GM23338 (cell line): ENCODE measurements at regions not wholly inside any gene's neighbourhood (a gene's known extent, or its start where the extent isn't known, plus 50 kb on each side); places are given as distances from the start of the nearest gene placed in this dataset.

Experiments used
- ATAC-seq: fragments of 200-7000 bp; cut with Tn5 transposase; 3 replicates; pipeline ENCODE4 v1.9.1; 2020
- DNase-seq: peaks from one replicate; pipeline ENCODE4 v3.0.0-alpha.2; 2015; ENCODE audit warnings: low spot score
- H2AFZ ChIP-seq: fragments of 200-600 bp; sonication (generic); 2 replicates; pipeline ENCODE4 v1.8.0; 2016; ENCODE audit warnings: antibody characterized with exemption, mild to moderate bottlenecking, moderate library complexity
- H3F3A ChIP-seq: fragments of 200-600 bp; sonication (generic); replicated peaks from 2 replicates; pipeline ENCODE4 v1.8.0; 2017; ENCODE audit warnings: antibody characterized with exemption, mixed run types, low read depth
- H3K27ac ChIP-seq: fragments of 200-600 bp; sonication (generic); 2 replicates; pipeline ENCODE4 v1.6.1; 2016; ENCODE audit warnings: low read depth
- H3K27me3 ChIP-seq: fragments of 200-600 bp; sonication (generic); 2 replicates; pipeline ENCODE4 v1.8.0; 2016; ENCODE audit warnings: mild to moderate bottlenecking, mixed run types, moderate library complexity; ENCODE audit not compliant: insufficient read depth
- H3K36me3 ChIP-seq: fragments of 200-600 bp; sonication (generic); 2 replicates; pipeline ENCODE4 v1.8.0; 2016; ENCODE audit warnings: mild to moderate bottlenecking; ENCODE audit not compliant: insufficient read depth
- H3K4me1 ChIP-seq: fragments of 200-600 bp; sonication (generic); 2 replicates; pipeline ENCODE4 v1.8.0; 2016; ENCODE audit warnings: mild to moderate bottlenecking, moderate library complexity; ENCODE audit not compliant: insufficient read depth
- H3K4me2 ChIP-seq: fragments of 200-600 bp; sonication (generic); 2 replicates; pipeline ENCODE4 v1.7.1; 2017; ENCODE audit warnings: mixed run types
- H3K4me3 ChIP-seq: fragments of 200-600 bp; sonication (generic); 2 replicates; pipeline ENCODE4 v1.6.1; 2016; ENCODE audit warnings: mixed run types
- H3K79me2 ChIP-seq: fragments of 200-600 bp; sonication (generic); replicated peaks from 2 replicates; pipeline ENCODE4 v1.8.0; 2017; ENCODE audit warnings: mild to moderate bottlenecking; ENCODE audit not compliant: insufficient read depth
- H3K9me2 ChIP-seq: fragments of 200-600 bp; sonication (generic); 2 replicates; pipeline ENCODE4 v1.8.0; 2017; ENCODE audit not compliant: insufficient read depth
- H4K20me1 ChIP-seq: fragments of 200-600 bp; sonication (generic); replicated peaks from 2 replicates; pipeline ENCODE4 v1.8.0; 2017; ENCODE audit warnings: mild to moderate bottlenecking; ENCODE audit not compliant: insufficient read depth
- H3K27ac Mint-ChIP-seq: 2 replicates; pipeline ENCODE4 v1.8.0; 2020; ENCODE audit warnings: inconsistent platforms, mild to moderate bottlenecking, moderate library complexity, mixed read lengths
- H3K27me3 Mint-ChIP-seq: 3 replicates; pipeline ENCODE4 v1.8.0; 2022; ENCODE audit warnings: low read depth, mild to moderate bottlenecking, moderate library complexity, mixed read lengths, inconsistent platforms; ENCODE audit not compliant: insufficient read depth, poor library complexity
- H3K36me3 Mint-ChIP-seq: 3 replicates; pipeline ENCODE4 v1.8.0; 2021; ENCODE audit warnings: low read depth, mild to moderate bottlenecking, inconsistent platforms, moderate library complexity, mixed read lengths
- H3K4me1 Mint-ChIP-seq: 3 replicates; pipeline ENCODE4 v1.8.0; 2020; ENCODE audit warnings: mild to moderate bottlenecking, inconsistent platforms, mixed read lengths
- H3K4me3 Mint-ChIP-seq: 3 replicates; pipeline ENCODE4 v1.8.0; 2021; ENCODE audit warnings: moderate library complexity, mild to moderate bottlenecking, inconsistent platforms, mixed read lengths
- H3K9me3 Mint-ChIP-seq: 3 replicates; pipeline ENCODE4 v1.8.0; 2020; ENCODE audit warnings: moderate library complexity, mild to moderate bottlenecking, inconsistent platforms, mixed read lengths
- CREB1 ChIP-seq: fragments of 250-450 bp; sonication (Bioruptor Pico); IDR thresholded peaks from 2 replicates; pipeline ENCODE4 v1.5.0; 2020; ENCODE audit warnings: low read depth, mild to moderate bottlenecking, moderate library complexity
- CTCF ChIP-seq, 2 experiments: fragments of 200-600 bp in 1 of 2; sonication (generic) in 1 of 2; conservative IDR thresholded peaks; 2 replicates each; pipeline versions ENCODE4 v1.5.1 to v1.6.1; 2016 to 2017; ENCODE audit warnings: antibody characterized with exemption in 2 of 2, low read depth in 2 of 2, mild to moderate bottlenecking in 2 of 2, moderate library complexity in 1 of 2
- EZH2phosphoT487 ChIP-seq: fragments of 200-600 bp; sonication (generic); IDR thresholded peaks from one replicate; pipeline ENCODE4 v1.8.1; 2018; ENCODE audit warnings: antibody characterized with exemption; ENCODE audit not compliant: unreplicated experiment
- NANOG ChIP-seq: IDR thresholded peaks from 2 replicates; pipeline ENCODE4 v1.6.1; 2016; ENCODE audit warnings: antibody characterized with exemption, borderline replicate concordance
- POLR2AphosphoS5 ChIP-seq: IDR thresholded peaks from 2 replicates; pipeline ENCODE4 v1.6.1; 2016; ENCODE audit warnings: antibody characterized with exemption, low read depth
- STAT1 ChIP-seq: IDR thresholded peaks from one replicate; pipeline ENCODE4 v1.6.1; 2016; ENCODE audit warnings: antibody characterized with exemption; ENCODE audit not compliant: unreplicated experiment
- ZNF114 ChIP-seq: fragments of 250-450 bp; sonication (Bioruptor Pico); IDR thresholded peaks from 2 replicates; pipeline ENCODE4 v1.5.0; 2020; ENCODE audit warnings: mild to moderate bottlenecking, moderate library complexity
- ZNF331 ChIP-seq: fragments of 250-450 bp; sonication (Bioruptor Pico); IDR thresholded peaks from 2 replicates; pipeline ENCODE4 v1.5.0; 2020; ENCODE audit warnings: low read depth, mild to moderate bottlenecking, moderate library complexity
- TF ChIP-seq, protein P1 (sequence below): IDR thresholded peaks from 2 replicates; pipeline ENCODE4 v1.6.1; 2016; ENCODE audit warnings: antibody characterized with exemption
- TF ChIP-seq, protein P2 (sequence below): fragments of 250-450 bp; sonication (Bioruptor Pico); IDR thresholded peaks from 2 replicates; pipeline ENCODE4 v1.5.0; 2020; ENCODE audit warnings: mild to moderate bottlenecking, moderate library complexity
- TF ChIP-seq, protein P3 (sequence below): IDR thresholded peaks from one replicate; pipeline ENCODE4 v1.6.1; 2018; ENCODE audit warnings: antibody characterized with exemption; ENCODE audit not compliant: unreplicated experiment

GRCh38 chr16:65816556-65816955, 549.9 kb upstream of the CDH5 start (continued):
- TF ChIP-seq ZNF114 (no peak), ZNF331 (CRISPR knock-in tag) (no peak), CREB1 (no peak), POLR2AphosphoS5 (no peak)
- TF ChIP-seq, protein P1, sequence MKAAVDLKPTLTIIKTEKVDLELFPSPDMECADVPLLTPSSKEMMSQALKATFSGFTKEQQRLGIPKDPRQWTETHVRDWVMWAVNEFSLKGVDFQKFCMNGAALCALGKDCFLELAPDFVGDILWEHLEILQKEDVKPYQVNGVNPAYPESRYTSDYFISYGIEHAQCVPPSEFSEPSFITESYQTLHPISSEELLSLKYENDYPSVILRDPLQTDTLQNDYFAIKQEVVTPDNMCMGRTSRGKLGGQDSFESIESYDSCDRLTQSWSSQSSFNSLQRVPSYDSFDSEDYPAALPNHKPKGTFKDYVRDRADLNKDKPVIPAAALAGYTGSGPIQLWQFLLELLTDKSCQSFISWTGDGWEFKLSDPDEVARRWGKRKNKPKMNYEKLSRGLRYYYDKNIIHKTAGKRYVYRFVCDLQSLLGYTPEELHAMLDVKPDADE: no peak
- TF ChIP-seq, protein P2, sequence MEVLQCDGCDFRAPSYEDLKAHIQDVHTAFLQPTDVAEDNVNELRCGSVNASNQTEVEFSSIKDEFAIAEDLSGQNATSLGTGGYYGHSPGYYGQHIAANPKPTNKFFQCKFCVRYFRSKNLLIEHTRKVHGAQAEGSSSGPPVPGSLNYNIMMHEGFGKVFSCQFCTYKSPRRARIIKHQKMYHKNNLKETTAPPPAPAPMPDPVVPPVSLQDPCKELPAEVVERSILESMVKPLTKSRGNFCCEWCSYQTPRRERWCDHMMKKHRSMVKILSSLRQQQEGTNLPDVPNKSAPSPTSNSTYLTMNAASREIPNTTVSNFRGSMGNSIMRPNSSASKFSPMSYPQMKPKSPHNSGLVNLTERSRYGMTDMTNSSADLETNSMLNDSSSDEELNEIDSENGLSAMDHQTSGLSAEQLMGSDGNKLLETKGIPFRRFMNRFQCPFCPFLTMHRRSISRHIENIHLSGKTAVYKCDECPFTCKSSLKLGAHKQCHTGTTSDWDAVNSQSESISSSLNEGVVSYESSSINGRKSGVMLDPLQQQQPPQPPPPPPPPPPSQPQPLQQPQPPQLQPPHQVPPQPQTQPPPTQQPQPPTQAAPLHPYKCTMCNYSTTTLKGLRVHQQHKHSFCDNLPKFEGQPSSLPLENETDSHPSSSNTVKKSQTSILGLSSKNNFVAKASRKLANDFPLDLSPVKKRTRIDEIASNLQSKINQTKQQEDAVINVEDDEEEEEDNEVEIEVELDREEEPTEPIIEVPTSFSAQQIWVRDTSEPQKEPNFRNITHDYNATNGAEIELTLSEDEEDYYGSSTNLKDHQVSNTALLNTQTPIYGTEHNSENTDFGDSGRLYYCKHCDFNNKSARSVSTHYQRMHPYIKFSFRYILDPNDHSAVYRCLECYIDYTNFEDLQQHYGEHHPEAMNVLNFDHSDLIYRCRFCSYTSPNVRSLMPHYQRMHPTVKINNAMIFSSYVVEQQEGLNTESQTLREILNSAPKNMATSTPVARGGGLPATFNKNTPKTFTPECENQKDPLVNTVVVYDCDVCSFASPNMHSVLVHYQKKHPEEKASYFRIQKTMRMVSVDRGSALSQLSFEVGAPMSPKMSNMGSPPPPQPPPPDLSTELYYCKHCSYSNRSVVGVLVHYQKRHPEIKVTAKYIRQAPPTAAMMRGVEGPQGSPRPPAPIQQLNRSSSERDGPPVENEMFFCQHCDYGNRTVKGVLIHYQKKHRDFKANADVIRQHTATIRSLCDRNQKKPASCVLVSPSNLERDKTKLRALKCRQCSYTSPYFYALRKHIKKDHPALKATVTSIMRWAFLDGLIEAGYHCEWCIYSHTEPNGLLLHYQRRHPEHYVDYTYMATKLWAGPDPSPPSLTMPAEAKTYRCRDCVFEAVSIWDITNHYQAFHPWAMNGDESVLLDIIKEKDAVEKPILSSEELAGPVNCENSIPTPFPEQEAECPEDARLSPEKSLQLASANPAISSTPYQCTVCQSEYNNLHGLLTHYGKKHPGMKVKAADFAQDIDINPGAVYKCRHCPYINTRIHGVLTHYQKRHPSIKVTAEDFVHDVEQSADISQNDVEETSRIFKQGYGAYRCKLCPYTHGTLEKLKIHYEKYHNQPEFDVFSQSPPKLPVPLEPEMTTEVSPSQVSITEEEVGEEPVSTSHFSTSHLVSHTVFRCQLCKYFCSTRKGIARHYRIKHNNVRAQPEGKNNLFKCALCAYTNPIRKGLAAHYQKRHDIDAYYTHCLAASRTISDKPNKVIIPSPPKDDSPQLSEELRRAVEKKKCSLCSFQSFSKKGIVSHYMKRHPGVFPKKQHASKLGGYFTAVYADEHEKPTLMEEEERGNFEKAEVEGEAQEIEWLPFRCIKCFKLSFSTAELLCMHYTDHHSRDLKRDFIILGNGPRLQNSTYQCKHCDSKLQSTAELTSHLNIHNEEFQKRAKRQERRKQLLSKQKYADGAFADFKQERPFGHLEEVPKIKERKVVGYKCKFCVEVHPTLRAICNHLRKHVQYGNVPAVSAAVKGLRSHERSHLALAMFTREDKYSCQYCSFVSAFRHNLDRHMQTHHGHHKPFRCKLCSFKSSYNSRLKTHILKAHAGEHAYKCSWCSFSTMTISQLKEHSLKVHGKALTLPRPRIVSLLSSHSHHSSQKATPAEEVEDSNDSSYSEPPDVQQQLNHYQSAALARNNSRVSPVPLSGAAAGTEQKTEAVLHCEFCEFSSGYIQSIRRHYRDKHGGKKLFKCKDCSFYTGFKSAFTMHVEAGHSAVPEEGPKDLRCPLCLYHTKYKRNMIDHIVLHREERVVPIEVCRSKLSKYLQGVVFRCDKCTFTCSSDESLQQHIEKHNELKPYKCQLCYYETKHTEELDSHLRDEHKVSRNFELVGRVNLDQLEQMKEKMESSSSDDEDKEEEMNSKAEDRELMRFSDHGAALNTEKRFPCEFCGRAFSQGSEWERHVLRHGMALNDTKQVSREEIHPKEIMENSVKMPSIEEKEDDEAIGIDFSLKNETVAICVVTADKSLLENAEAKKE (CRISPR knock-in tag): no peak

GRCh38 chr16:65815707-65816106, 550.8 kb upstream of the CDH5 start:
- Histone ChIP-seq H3K36me3 (no peaks in the 10 kb centered on the region), H3K27me3 (no peaks in the 10 kb centered on the region), H3K4me3 (no peak overlapping the region), H3K4me1 (peaks cover 18% of the 10 kb centered on the region), H2AFZ (no peak overlapping the region), H3F3A (no peaks in the 10 kb centered on the region), H3K27ac (no peak overlapping the region), H3K79me2 (no peaks in the 10 kb centered on the region), H3K9me2 (0 out of 2 replicates have a peak, but pooled peaks cover 2% of the 10 kb centered on the region), H4K20me1 (no peaks in the 10 kb centered on the region), H3K4me2 (no peak overlapping the region)
- H3K4me3 Mint-ChIP-seq: no peak overlapping the region
- DNase-seq (no peak), ATAC-seq (no peak)
- H3K9me3 Mint-ChIP-seq: no peaks in the 10 kb centered on the region
- H3K27me3 Mint-ChIP-seq: no peaks in the 10 kb centered on the region
- H3K4me1 Mint-ChIP-seq: peaks cover 21% of the 10 kb centered on the region
- no peaks in the 10 kb centered on the region for H3K36me3 Mint-ChIP-seq
- H3K27ac Mint-ChIP-seq: no peak overlapping the region
- TF ChIP-seq STAT1 (no peak), EZH2phosphoT487 (no peak), CREB1 (no peak), ZNF331 (CRISPR knock-in tag) (no peak), NANOG (no peak), POLR2AphosphoS5 (no peak), CTCF (conservative IDR thresholded peaks at IDR 0.05; ENCODE audit: low read depth in 2 of 2) (no peak), ZNF114 (no peak)
- TF ChIP-seq, protein P3, sequence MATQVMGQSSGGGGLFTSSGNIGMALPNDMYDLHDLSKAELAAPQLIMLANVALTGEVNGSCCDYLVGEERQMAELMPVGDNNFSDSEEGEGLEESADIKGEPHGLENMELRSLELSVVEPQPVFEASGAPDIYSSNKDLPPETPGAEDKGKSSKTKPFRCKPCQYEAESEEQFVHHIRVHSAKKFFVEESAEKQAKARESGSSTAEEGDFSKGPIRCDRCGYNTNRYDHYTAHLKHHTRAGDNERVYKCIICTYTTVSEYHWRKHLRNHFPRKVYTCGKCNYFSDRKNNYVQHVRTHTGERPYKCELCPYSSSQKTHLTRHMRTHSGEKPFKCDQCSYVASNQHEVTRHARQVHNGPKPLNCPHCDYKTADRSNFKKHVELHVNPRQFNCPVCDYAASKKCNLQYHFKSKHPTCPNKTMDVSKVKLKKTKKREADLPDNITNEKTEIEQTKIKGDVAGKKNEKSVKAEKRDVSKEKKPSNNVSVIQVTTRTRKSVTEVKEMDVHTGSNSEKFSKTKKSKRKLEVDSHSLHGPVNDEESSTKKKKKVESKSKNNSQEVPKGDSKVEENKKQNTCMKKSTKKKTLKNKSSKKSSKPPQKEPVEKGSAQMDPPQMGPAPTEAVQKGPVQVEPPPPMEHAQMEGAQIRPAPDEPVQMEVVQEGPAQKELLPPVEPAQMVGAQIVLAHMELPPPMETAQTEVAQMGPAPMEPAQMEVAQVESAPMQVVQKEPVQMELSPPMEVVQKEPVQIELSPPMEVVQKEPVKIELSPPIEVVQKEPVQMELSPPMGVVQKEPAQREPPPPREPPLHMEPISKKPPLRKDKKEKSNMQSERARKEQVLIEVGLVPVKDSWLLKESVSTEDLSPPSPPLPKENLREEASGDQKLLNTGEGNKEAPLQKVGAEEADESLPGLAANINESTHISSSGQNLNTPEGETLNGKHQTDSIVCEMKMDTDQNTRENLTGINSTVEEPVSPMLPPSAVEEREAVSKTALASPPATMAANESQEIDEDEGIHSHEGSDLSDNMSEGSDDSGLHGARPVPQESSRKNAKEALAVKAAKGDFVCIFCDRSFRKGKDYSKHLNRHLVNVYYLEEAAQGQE: no peak
- TF ChIP-seq, protein P1: no peak
